ENCODE measurements at regions not wholly inside any gene's neighbourhood (a gene's known extent, or its start where the extent isn't known, plus 50 kb on each side); places are given as distances from the start of the nearest gene placed in this dataset.

DNA sequence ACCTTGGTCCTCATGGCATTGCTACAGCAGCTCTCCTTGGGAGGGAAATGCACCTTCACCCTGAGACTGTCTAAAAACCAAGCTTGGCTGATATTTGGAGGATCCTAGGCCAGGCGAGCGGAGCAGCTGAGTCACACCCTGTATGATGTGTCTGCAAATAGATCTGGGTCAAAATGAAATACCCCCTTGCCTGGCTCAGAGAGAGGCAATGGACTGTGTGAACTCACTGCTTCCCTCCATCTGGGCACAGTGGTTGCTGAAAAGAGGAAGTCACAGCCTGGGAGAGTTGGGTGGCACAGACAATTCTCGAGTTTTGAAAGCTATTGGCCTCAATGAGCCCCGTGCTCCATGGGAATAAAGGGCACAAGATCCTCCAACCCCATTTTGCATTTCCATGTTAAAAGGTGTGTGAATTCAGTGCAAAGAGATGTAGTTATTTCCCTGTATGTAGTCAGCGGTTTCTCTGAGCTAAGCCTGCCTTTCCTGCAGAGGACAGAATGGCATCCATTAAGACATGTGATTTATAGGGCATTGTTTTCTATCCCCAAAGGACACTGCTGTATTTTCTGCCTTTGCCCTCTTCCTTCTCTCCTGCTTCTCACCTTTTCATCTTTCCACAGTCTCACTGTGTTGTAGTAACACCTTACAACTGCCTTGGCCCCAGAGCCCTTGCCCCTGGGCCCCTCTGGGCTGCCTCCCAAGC is 177.2 kb downstream of the GADD45G start:
- TF ChIP-seq, protein P1, sequence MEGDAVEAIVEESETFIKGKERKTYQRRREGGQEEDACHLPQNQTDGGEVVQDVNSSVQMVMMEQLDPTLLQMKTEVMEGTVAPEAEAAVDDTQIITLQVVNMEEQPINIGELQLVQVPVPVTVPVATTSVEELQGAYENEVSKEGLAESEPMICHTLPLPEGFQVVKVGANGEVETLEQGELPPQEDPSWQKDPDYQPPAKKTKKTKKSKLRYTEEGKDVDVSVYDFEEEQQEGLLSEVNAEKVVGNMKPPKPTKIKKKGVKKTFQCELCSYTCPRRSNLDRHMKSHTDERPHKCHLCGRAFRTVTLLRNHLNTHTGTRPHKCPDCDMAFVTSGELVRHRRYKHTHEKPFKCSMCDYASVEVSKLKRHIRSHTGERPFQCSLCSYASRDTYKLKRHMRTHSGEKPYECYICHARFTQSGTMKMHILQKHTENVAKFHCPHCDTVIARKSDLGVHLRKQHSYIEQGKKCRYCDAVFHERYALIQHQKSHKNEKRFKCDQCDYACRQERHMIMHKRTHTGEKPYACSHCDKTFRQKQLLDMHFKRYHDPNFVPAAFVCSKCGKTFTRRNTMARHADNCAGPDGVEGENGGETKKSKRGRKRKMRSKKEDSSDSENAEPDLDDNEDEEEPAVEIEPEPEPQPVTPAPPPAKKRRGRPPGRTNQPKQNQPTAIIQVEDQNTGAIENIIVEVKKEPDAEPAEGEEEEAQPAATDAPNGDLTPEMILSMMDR (IDR thresholded peaks at IDR 0.05): no peak
- ATAC-seq (peak; percentile 41), DNase-seq (no peak)
- Histone ChIP-seq H3K36me3 (ENCODE audit: low read depth) (no peaks in the 10 kb centered on the region), H3K4me3 (no peak overlapping the region), H3K4me1 (ENCODE audit: low read depth) (no peaks in the 10 kb centered on the region), H3K9me3 (no peaks in the 10 kb centered on the region)
- intact Hi-C loops (cut with DNase I, micrococcal nuclease): no loop called here

DNA sequence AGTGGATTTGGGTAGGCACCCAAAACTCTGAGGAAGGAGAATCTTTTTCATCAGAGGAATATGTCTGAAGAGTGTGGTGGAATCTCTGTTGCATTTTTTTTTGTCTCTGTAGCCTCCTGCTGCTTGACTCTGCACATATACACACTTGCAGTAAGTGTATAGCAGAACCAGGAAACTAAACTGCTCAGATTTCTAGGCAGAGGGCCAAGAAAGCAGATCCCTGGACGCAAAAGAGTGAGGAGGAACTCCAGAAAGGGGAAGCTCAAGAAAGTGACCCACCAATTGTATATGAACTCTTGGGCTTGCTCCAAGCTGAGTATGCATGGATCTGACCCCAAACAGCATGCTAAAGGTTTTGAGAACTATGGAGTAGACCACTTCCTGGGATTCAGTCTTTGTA is 181.8 kb downstream of the GADD45G start:
- TF ChIP-seq, protein P1 (IDR thresholded peaks at IDR 0.05): no peak
- intact Hi-C loops (cut with DNase I, micrococcal nuclease): no loop called here
- DNase-seq (peak in 1 of 3 donors; percentile 71), ATAC-seq (peak; percentile 85)
- no peaks in the 10 kb centered on the region for H3K36me3 ChIP-seq (ENCODE audit: low read depth)
- no peaks in the 10 kb centered on the region for H3K9me3 ChIP-seq
- H3K4me1 ChIP-seq (ENCODE audit: low read depth): no peaks in the 10 kb centered on the region
- H3K4me3 ChIP-seq: no peak overlapping the region

DNA sequence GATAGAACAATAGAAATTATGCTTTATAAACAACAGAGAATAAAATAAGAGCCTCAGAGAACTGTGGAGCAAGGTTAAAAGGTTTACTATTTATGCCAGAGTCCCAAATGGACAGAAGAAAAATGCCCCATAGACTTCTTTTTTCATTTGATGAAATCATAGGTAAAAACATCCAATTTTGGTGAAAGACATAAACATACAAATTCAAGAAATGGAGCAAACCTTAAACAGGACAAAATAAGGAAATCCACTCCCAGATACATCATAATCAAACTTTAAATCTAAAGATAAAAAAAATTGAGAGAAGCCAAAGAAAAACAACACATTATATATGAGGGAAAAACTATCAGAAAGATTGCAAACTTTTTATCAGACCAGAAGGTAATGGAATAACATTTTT is 182.8 kb downstream of the GADD45G start:
- no peaks in the 10 kb centered on the region for H3K4me1 ChIP-seq (ENCODE audit: low read depth)
- TF ChIP-seq, protein P1 (IDR thresholded peaks at IDR 0.05): no peak
- intact Hi-C loops (cut with DNase I, micrococcal nuclease): no loop called here
- H3K36me3 ChIP-seq (ENCODE audit: low read depth): no peaks in the 10 kb centered on the region
- no peak for DNase-seq
- no peak overlapping the region for H3K4me3 ChIP-seq
- H3K9me3 ChIP-seq: no peaks in the 10 kb centered on the region
- no peak for ATAC-seq

DNA sequence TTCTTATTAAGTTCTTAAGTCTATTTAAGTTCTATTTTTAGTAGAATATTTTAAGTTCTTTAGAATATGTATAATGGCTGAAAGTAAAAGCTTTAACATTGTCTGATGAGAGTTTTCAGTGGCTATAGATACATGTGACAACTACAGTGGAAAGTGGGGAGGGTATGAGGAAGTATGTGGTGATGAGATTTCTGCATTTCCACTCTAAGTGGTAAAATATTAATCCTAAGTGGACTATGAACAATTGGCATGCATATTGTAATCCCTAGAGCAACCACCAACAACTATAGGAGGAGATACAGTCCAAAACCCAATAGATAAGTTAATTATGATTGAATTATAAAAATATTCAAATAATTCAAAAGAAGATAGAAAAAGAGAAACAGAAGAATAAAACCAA is 183.6 kb downstream of the GADD45G start:
- no peaks in the 10 kb centered on the region for H3K4me1 ChIP-seq (ENCODE audit: low read depth)
- intact Hi-C loops (cut with DNase I, micrococcal nuclease): no loop called here
- TF ChIP-seq, protein P1 (IDR thresholded peaks at IDR 0.05): no peak
- H3K36me3 ChIP-seq (ENCODE audit: low read depth): no peaks in the 10 kb centered on the region
- no peaks in the 10 kb centered on the region for H3K9me3 ChIP-seq
- DNase-seq: no peak
- ATAC-seq: no peak
- no peak overlapping the region for H3K4me3 ChIP-seq

DNA sequence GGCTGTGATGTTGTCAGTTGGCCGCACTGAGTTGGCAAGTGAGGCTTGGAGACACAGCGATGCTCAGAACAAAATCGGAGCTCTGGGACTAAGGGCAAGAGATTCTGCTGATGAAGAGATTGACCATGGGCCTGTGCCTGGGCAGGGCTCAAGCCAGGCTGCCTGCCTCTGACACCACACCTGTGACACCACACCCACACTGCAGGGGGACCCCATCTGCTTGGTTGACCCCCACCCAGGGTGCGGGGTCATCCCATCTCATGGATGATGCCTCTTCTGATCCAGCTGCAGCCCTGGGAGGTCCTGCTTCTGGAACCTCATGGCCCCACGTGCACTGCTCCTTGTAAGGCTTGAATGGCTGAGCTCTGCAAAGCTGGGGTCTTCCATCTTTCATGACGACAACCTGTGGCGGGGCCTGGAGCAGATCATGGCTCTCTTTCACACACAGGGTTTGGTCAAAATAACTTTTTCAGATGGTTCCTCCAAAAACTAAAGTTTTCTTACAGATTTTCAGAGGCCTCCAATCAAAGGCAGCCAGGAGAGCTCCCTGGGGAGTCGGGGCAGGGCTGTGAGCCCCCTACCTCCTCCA is 185.2 kb downstream of the GADD45G start:
- H3K36me3 ChIP-seq (ENCODE audit: low read depth): no peaks in the 10 kb centered on the region

More for the DNA sequence above, 185.2 kb downstream of the GADD45G start:
- H3K9me3 ChIP-seq: no peaks in the 10 kb centered on the region
- TF ChIP-seq, protein P1 (IDR thresholded peaks at IDR 0.05): no peak
- DNase-seq (no peak), ATAC-seq (no peak)
- peaks cover 2% of the 10 kb centered on the region for H3K4me1 ChIP-seq (ENCODE audit: low read depth)
- intact Hi-C loops (cut with DNase I, micrococcal nuclease): no loop called here
- no peak overlapping the region for H3K4me3 ChIP-seq
